K562 (cell line): ENCODE measurements at regions not wholly inside any gene's neighbourhood (a gene's known extent, or its start where the extent isn't known, plus 50 kb on each side); places are given as distances from the start of the nearest gene placed in this dataset.

ENCODE experiments used
- ATAC-seq: fragments of 200-7000 bp; cut with Tn5 transposase; 3 replicates; pipeline ENCODE4 v1.9.1; 2020; ENCODE audit warnings: moderate library complexity
- BruUV-seq: library from RNA; stranded (reverse); fragments of 400-500 nt; replicated peaks from 2 replicates; lab custom pipeline; 2021; lab: Mats Ljungman, UMichigan
- CTCF ChIA-PET: fragments of 300-600 bp; formaldehyde crosslinking; extraction: SDS; loops from one replicate; lab custom pipeline; 2021; ENCODE audit warnings: low intra/inter-chr PET ratio; lab: Yijun Ruan, JAX
- POLR2A ChIA-PET: fragments of 300-600, 350-650 bp; sonication (Branson Sonifier 250); formaldehyde crosslinking; extraction: SDS; loops from one replicate; lab custom pipeline; 2021; ENCODE audit warnings: antibody characterized with exemption, inconsistent platforms; lab: Yijun Ruan, JAX
- DNase-seq, 4 experiments: peaks; one replicate each; pipeline versions ENCODE4 v3.0.0 to v3.0.0-alpha.2; 2011 to 2018; ENCODE audit warnings: low spot score in 3 of 4, mixed read lengths in 3 of 4; ENCODE audit errors: extremely low read depth in 1 of 4
- FAIRE-seq: peaks from 2 replicates; lab custom pipeline; 2011; peaks lifted over from hg19 to GRCh38; lab: Jason Lieb, UNC
- H2AFZ ChIP-seq: 2 replicates; pipeline ENCODE4 v1.6.0; 2011; ENCODE audit warnings: low read depth, low read length, control low read depth, inconsistent platforms
- H3K27ac ChIP-seq: fragments of 200-600 bp; 3 replicates; pipeline ENCODE4 v1.8.0; 2011; ENCODE audit warnings: low read depth, mild to moderate bottlenecking, control low read depth, inconsistent platforms, low read length, moderate library complexity, mixed read lengths; ENCODE audit errors: extremely low read depth
- H3K27me3 ChIP-seq, 2 experiments: fragments of 300-600 bp in 1 of 2; 2 replicates in 1 of 2; 3 replicates in 1 of 2; pipeline versions ENCODE4 v1.6.0 to v1.8.0; 2011; ENCODE audit warnings: inconsistent platforms in 2 of 2, low read length in 2 of 2, mild to moderate bottlenecking in 1 of 2, mixed read lengths in 1 of 2, moderate library complexity in 1 of 2; ENCODE audit not compliant: control insufficient read depth in 2 of 2, insufficient read depth in 2 of 2
- H3K36me3 ChIP-seq: fragments of 300-600 bp; 3 replicates; pipeline ENCODE4 v1.8.0; 2011; ENCODE audit warnings: mild to moderate bottlenecking, low read length, inconsistent platforms; ENCODE audit not compliant: control insufficient read depth, insufficient read depth
- H3K4me1 ChIP-seq, 2 experiments: fragments of 200-600 bp in 1 of 2; replicated peaks in 1 of 2; 2 replicates in 1 of 2; 3 replicates in 1 of 2; pipeline versions ENCODE4 v1.5.1 to v1.8.0; 2011; ENCODE audit warnings: inconsistent platforms in 2 of 2, low read length in 2 of 2, mild to moderate bottlenecking in 1 of 2, mixed read lengths in 1 of 2, moderate library complexity in 1 of 2; ENCODE audit not compliant: control insufficient read depth in 2 of 2, insufficient read depth in 2 of 2
- H3K4me2 ChIP-seq: 2 replicates; pipeline ENCODE4 v1.6.1; 2011; ENCODE audit warnings: low read length, control low read depth, inconsistent platforms, mixed read lengths; ENCODE audit not compliant: insufficient read depth
- H3K4me3 ChIP-seq: fragments of 200-600 bp; sonication (generic), shearing (Covaris generic); 2 replicates; pipeline ENCODE4 v1.5.1; 2016; ENCODE audit warnings: control low read depth, inconsistent platforms
- H3K79me2 ChIP-seq: fragments of 200-600 bp; 3 replicates; pipeline ENCODE4 v1.8.0; 2011; ENCODE audit warnings: low read length, inconsistent platforms; ENCODE audit not compliant: control insufficient read depth, insufficient read depth
- H3K9ac ChIP-seq, 2 experiments: 2 replicates each; pipeline versions ENCODE4 v1.6.0 to v1.6.1; 2011; ENCODE audit warnings: low read depth in 2 of 2, low read length in 2 of 2, control low read depth in 1 of 2, inconsistent platforms in 1 of 2, mild to moderate bottlenecking in 1 of 2, mixed read lengths in 1 of 2; ENCODE audit not compliant: insufficient read depth in 1 of 2
- H3K9me1 ChIP-seq: one replicate; pipeline ENCODE4 v1.6.0; 2011; ENCODE audit warnings: inconsistent platforms, mild to moderate bottlenecking, low read length, moderate library complexity; ENCODE audit not compliant: control insufficient read depth, insufficient read depth
- H3K9me3 ChIP-seq: replicated peaks from 2 replicates; pipeline ENCODE4 v1.5.1; 2011; ENCODE audit warnings: low read depth, low read length, inconsistent platforms; ENCODE audit not compliant: control insufficient read depth, insufficient read depth
- H4K20me1 ChIP-seq: replicated peaks from 2 replicates; pipeline ENCODE4 v1.6.1; 2011; ENCODE audit warnings: low read length, inconsistent platforms, mixed read lengths; ENCODE audit not compliant: control insufficient read depth, insufficient read depth
- KDM5B ChIP-seq: fragments of 200-600 bp; sonication (generic); IDR thresholded peaks from 2 replicates; pipeline ENCODE4 v1.6.1; 2012; ENCODE audit warnings: low read depth, mild to moderate bottlenecking, moderate library complexity, low read length, control low read depth, inconsistent platforms; ENCODE audit not compliant: insufficient replicate concordance
- LARP7 ChIP-seq: fragments of 450-650 bp; IDR thresholded peaks from 2 replicates; pipeline ENCODE4 v1.6.1; 2016
- NFRKB ChIP-seq: fragments of 450-650 bp; IDR thresholded peaks from 2 replicates; pipeline ENCODE4 v1.6.1; 2016; ENCODE audit warnings: low read depth
- SAP30 ChIP-seq: fragments of 200-600 bp; sonication (generic); IDR thresholded peaks from 2 replicates; pipeline ENCODE4 v1.6.1; 2012; ENCODE audit warnings: borderline replicate concordance, low read depth, mild to moderate bottlenecking, moderate library complexity, low read length, control low read depth, inconsistent platforms; ENCODE audit not compliant: insufficient read depth, poor library complexity, severe bottlenecking
- WGBS: fragments of 100-300 bp; shearing (Covaris generic); methylation state at CpG from one replicate; pipeline ENCODE4 v1.1.6; 2016; ENCODE audit warnings: low coverage, mixed read lengths; ENCODE audit not compliant: insufficient coverage; ENCODE audit errors: missing lambda C conversion rate; 5-methylcytosine and 5-hydroxymethylcytosine counted together
- in situ Hi-C: fragments of 300-500 bp; cut with MboI; formaldehyde crosslinking; loops from 4 replicates; pipeline ENCODE4 v1.15.0; 2018; ENCODE audit warnings: inconsistent platforms, mixed read lengths
- intact Hi-C: fragments of 100-400 bp; cut with micrococcal nuclease; formaldehyde crosslinking; loops from 2 replicates; pipeline ENCODE4 v1.14.2; 2022
- TF ChIP-seq, protein P1 (sequence below): fragments of 450-650 bp; IDR thresholded peaks from 2 replicates; pipeline ENCODE4 v1.6.1; 2018; ENCODE audit not compliant: partially characterized antibody
- TF ChIP-seq, protein P2 (sequence below): fragments of 250-450 bp; sonication (Bioruptor Pico); IDR thresholded peaks from 2 replicates; pipeline ENCODE4 v1.4.0; 2020; ENCODE audit warnings: borderline replicate concordance

GRCh38 chr6:44664716-44665115 lies 277.2 kb downstream of the CDC5L start:
- H3K9me1 ChIP-seq, result no peaks in the 10 kb centered on the region
- no peak overlapping the region for H3K4me2 ChIP-seq
- DNase-seq, result no peak
- H3K4me1 ChIP-seq, result no peaks in the 10 kb centered on the region
- peaks cover 22 to 71% of the 10 kb centered on the region in 2 experiments for H3K27me3 ChIP-seq
- in situ Hi-C loops, result loop anchor here (10.0 kb wide), 1 partner anchor 750 kb away; no protein-coding TSS in a partner anchor
- no peaks in the 10 kb centered on the region for H3K36me3 ChIP-seq
- BruUV-seq, result no TSS peak
- H2AFZ ChIP-seq, result no peak overlapping the region
- H3K79me2 ChIP-seq, result no peaks in the 10 kb centered on the region
- H3K4me3 ChIP-seq, result no peak overlapping the region
- no peak overlapping the region for H3K27ac ChIP-seq
- no peak overlapping the region for H3K9ac ChIP-seq
- 0% methylated on average over 4 of the region's 4 CpGs for WGBS
- ATAC-seq, result no peak
- CTCF ChIA-PET, result no interaction called here
- H3K9me3 ChIP-seq, result no peaks in the 10 kb centered on the region
- no peak for TF ChIP-seq KDM5B
- TF ChIP-seq SAP30, result no peak
- TF ChIP-seq, protein P1, sequence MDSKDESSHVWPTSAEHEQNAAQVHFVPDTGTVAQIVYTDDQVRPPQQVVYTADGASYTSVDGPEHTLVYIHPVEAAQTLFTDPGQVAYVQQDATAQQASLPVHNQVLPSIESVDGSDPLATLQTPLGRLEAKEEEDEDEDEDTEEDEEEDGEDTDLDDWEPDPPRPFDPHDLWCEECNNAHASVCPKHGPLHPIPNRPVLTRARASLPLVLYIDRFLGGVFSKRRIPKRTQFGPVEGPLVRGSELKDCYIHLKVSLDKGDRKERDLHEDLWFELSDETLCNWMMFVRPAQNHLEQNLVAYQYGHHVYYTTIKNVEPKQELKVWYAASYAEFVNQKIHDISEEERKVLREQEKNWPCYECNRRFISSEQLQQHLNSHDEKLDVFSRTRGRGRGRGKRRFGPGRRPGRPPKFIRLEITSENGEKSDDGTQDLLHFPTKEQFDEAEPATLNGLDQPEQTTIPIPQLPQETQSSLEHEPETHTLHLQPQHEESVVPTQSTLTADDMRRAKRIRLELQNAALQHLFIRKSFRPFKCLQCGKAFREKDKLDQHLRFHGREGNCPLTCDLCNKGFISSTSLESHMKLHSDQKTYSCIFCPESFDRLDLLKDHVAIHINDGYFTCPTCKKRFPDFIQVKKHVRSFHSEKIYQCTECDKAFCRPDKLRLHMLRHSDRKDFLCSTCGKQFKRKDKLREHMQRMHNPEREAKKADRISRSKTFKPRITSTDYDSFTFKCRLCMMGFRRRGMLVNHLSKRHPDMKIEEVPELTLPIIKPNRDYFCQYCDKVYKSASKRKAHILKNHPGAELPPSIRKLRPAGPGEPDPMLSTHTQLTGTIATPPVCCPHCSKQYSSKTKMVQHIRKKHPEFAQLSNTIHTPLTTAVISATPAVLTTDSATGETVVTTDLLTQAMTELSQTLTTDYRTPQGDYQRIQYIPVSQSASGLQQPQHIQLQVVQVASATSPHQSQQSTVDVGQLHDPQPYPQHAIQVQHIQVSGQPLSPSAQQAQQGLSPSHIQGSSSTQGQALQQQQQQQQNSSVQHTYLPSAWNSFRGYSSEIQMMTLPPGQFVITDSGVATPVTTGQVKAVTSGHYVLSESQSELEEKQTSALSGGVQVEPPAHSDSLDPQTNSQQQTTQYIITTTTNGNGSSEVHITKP, result no peak
- TF ChIP-seq NFRKB, result no peak
- no peak for TF ChIP-seq LARP7
- TF ChIP-seq, protein P2, sequence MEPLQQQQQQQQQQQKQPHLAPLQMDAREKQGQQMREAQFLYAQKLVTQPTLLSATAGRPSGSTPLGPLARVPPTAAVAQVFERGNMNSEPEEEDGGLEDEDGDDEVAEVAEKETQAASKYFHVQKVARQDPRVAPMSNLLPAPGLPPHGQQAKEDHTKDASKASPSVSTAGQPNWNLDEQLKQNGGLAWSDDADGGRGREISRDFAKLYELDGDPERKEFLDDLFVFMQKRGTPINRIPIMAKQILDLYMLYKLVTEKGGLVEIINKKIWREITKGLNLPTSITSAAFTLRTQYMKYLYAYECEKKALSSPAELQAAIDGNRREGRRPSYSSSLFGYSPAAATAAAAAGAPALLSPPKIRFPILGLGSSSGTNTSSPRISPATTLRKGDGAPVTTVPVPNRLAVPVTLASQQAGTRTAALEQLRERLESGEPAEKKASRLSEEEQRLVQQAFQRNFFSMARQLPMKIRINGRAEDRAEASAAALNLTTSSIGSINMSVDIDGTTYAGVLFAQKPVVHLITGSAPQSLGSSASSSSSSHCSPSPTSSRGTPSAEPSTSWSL, result no peak
- intact Hi-C loops, result no loop called here
- H4K20me1 ChIP-seq, result 0 out of 2 replicates have a peak, but pooled peaks cover 8% of the 10 kb centered on the region
- FAIRE-seq, result no peak
- POLR2A ChIA-PET, result interaction anchor here (0.7 to 1.0 kb wide), 2 partner anchors 9 to 1034 kb away, joined by 3 read pairs; no protein-coding TSS in a partner anchor
